NCI-H1105 treated with DMSO at 0.1 percent for 48 hours (cell line): ENCODE measurements at regions not wholly inside any gene's neighbourhood (a gene's known extent, or its start where the extent isn't known, plus 50 kb on each side); places are given as distances from the start of the nearest gene placed in this dataset.
"Not testable (repeated sequence)": the region's sequence is repeated elsewhere in the genome, so short reads cannot be mapped to it uniquely, and the experiment has no call there.

ENCODE experiments used
- DNase-seq: peaks from one replicate; lab custom pipeline; 2025; lab: John Stamatoyannopoulos, UW

DNA sequence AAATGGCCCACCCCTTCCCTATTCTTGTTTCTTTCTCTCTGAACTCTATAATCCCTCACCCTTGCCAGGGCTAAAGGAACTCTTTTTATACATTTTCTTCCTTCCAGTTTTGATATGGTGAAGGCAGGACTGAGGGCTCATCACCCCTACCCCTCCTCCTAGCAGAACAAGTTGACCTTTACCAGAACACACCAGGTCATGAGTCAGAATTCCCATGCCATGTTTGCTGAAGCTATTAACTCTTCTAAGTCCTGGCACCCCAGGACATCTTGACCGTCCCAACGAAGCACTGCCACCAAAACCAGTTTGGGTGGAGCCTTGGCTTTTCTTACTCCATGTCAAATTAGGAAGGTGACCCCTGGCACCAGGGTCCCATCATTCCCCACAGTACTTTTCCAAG, 57.5 kb upstream of the DYNLT3 start:
- DNase-seq, result no peak

DNA sequence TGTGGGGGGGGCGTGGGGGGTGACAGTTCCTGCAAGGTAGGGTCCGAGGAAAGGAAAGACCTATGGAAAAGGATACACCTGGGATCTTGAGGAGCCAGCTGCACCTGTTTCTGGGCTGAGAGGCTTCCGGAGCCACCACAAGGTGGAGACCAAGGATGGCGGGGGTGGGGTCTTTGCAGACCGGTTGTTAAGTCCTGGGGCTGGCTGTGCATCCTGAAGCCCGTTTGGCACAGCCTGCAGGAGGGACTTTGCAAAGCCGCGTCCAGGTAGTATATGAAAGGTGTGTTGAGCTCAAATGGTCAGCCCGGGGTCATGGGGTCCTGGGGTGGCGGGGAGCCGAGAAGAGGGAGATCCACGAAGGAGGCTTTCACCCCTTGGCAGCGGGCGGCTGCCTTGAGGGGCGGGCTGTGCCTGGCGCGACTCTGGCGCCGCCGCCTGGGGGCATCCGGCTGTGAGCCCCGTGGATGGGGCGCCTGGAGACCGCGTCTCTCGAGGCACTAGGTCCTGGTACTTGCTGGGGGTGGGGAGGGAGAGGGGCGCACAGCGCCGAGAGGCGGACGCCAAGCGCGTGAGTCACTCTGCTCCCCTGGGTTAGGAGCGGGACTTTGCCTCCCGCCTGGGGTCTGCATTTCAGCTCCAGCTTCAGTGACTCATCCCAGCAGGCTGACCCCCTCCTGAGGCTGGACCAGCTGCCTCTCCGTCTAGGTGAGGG, 58.2 kb upstream of the DYNLT3 start:
- DNase-seq, result peak; percentile 37

DNA sequence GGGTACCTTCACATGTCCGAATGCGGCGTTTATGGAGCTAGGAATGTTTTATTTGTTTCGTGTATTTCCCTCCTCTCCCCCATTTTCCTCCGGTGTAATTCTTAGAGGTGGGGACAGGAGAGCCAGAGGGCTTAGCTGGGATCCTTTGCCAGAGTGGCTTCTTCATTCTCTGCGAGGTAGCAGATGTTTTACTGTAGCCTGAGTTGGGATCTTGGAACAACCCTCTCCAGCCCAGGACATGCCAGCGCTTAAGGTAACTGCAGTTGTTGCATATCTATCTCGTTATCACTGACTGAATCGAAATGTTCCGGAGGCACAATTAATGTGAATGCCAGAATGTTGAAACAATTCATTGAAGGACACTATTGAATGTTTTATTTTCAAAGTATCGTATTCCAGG, 59.0 kb upstream of the DYNLT3 start:
- DNase-seq, result no peak

DNA sequence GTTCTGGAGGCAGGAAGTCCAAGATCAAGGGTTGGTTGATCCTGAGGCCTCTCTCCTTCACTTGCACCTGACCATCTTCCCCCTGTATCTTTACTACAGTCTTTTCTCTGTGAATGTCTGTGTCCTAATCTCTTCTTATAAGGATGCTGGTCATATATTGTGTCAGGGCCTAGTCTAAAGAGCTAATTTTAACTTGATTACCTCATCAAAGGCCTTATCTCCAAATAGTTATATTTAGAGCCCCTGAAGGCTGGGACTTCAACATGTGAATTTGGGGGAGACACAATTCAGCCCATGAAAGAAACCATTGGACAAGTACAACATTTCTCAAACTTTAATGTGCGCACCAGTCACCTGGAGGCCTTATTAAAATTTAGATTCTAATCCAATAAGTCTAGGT, 62.8 kb upstream of the DYNLT3 start:
- DNase-seq, result no peak

DNA sequence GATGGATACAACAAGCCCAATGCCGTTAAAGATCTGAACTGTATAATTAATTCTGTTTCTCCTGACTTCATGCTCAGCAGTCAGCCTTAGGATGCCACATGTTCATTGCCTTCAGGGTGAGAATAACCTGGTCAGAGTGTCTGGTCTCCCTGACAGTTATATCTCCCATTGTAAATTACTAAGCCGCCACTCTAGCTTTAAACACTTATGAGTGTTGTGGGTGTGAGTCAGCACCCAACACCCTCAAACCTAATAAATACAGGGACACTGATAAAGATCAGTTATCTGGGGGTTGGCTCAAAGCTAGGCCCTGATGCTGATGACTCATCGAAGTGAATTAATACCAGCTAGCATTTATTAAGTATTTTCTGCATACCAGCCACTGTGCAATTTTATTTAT, 64.9 kb upstream of the DYNLT3 start:
- no peak for DNase-seq

DNA sequence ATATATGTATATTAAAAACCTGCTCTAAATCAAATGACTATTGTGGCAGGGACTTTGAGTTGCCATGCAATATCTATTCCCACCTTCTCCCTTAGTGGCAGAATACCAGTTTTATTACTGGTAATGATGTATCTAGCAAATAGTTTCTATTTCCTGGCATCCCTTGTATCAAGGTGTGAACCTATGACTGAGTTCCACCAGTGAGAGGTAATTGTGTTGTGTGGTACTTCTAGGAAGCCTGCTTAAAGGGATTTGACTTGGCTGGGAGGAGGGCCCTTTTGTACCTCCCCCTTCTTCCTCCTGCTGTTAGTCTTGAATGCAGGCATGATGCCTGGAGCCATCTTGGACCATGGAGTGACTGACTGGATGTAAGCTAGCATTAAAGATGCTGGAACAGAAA, 65.4 kb upstream of the DYNLT3 start:
- DNase-seq, result no peak

DNA sequence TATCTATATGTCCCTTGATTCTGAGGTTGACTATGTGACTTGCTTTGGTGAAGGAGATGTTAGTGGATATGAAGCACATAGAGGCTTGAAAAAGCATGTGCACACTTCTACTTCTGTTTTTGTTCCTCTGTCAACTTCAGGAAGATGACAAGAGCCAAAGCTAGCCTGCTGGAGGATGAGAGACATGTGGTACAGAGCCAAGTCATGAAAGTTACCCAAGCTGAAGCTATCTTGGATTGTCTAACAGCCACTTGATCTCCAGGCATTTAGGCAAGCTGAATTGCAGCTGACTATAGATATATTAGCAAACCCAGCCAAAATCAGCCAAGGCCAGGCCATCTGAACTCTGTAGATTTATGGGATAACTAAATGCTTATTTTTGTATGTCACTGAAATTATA, 70.8 kb upstream of the DYNLT3 start:
- no peak for DNase-seq

DNA sequence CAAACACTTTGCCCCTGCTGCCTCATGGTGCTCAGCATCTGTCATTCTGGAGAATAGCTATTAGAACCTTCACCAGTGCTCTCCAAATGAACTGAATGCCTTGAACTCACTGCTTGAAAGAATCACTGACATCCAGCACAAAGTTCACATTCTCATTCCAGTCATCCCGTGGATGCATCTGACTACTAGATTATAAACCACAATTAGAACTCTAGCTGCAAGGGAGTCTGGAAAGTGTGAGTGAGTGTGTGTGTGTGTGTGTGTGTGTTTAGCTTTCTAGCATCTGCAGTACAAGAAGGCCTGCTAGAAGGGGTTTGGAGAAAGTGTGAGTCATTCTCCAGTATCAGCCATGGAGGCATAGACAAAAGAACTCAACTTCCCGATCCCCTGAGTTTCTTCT, 71.3 kb upstream of the DYNLT3 start:
- DNase-seq, result no peak

DNA sequence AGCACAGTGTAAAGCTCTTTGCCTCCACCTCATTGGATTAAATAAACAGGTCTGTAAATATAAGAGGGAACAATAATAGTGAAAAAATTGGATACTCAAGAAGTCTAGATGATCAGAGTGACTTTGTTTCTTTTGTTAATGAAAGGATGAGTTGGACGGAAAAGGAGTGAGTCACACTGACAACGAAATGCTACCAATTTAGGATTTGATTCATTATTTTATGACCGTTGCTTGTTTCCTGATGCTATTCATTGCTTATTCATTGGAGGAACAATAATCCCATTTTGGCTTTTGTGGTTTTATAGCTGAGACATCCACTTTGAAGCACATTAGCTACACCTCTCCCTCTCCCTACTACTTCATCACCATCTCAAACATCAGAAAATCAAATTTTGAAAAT, 74.4 kb upstream of the DYNLT3 start:
- DNase-seq, result no peak

DNA sequence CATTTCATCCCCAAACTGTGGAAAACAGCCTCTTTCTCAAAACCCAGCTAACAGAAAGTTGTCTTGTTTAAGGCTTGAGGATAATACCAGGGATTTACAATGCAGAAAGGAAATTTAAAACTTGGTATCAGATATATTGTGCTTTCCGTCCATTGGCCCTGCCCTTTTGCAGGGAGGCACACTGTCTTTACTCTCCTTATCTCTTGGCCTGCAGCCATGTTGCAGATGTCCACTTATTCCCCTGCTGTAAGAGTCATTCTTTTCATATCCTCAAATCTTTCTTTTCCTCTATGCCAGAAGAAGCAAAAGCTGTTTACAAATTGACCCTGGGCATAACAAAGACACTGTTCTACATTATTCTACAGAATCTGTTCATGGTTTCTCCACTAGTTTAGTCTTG, 75.6 kb upstream of the DYNLT3 start:
- no peak for DNase-seq

DNA sequence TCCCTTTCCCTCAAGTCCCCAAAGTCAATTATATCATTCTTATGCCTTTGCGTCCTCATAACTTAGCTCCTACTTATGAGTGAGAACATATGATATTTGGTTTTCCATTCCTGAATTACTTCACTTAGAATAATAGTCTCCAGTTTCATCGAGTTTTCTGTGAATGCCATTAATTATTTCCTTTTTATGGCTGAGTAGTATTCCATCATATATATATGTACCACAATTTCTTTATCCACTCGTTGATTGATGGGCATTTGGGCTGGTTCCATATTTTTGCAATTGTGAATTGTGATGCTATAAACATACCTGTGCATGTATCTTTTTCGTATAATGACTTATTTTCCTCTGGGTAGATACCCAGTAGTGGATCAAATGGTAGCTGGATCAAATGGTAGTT, 78.4 kb upstream of the DYNLT3 start:
- not testable (repeated sequence) for DNase-seq

DNA sequence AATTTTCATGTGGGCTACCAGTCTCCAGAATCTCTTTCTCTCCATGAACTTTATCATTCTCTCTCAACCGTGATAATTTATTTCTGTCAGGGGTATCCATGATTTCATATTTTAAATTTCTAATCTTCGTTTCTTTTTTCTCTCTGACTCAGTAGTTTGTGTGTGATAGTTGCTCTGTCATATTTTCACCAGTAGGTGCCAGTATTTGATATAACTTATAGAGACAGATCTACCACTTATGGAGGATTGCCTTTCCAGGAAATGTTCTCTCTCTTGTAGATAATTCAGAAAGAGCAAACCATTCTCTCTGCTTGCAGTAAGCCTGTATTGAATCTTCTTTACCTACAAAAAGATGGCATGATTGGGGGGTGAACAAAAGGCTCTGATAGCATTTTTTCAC, 79.3 kb upstream of the DYNLT3 start:
- DNase-seq, result peak; percentile 25

DNA sequence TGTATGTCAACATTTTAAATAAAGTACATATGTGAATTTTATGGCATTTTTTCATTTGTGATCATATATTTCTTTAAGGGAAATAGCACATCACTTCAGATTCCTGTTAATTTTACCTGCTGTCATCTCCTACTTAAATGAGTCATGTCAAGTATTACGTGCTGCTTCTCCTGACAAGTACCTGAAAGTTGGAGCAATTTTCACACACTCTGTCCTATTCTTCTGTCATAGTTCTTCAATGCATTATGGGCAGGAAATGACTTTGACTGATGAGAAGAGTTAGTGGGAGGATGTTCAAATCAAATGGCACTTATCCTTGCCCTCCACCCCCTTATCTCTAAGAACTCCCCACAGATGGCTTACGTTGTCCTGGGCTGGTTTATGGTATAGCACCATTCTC, 64.2 kb upstream of the SYTL5 start:
- DNase-seq, result no peak

DNA sequence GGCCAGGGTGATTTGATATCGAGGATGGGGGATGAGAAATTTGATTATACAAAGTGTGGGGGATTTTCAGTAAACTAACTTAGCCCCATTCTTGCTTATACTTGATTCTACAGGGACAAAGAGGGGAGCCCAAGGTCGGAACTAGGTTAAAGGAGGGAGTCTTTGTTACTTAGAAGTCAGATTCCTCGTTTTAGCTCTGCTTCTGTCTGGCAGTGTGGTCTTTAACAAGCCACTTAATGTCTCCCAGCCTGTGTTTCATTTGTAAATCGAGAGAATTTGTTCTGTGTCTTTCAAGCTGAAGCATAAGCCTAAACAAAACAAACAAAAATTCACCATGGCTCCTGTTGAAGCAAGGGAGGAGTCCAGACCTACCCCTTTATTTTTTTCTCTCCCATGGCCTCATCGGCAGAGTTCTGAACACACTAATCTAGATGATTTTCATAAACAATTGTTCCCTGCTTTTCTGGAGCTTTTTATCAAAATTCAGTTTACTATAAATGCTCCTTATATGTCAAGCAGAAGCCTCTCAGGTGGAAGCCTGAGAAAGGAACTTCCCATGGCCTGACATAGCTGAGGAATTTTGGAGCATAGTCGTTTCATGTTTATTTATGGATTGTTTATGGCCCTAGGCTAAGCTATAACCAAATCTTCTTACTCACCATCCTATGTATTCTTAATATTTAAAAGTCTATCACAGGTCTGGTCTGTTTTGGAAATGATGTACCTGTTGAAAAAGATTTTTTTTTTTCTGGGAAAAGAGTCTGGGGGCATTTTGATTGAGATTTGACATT, 62.6 kb upstream of the SYTL5 start:
- DNase-seq, result no peak

DNA sequence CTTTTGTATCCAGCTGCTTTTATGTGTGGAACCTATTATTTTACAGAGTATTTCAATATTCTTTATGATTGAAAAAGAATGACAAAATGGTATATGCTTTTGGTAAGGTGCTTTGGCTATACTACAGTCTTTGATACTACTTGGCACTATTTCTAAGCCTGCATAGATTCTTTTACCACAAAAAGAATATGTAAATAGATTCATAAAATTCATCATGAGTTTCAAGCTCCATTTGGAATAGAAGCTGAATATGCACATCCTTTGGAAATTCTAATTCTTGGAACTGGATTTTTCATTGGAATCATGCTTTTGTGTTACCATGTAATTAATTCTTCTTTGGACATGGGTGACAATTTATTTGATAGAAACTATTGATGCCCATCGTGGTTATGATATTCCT, 60.2 kb upstream of the SYTL5 start:
- no peak for DNase-seq

DNA sequence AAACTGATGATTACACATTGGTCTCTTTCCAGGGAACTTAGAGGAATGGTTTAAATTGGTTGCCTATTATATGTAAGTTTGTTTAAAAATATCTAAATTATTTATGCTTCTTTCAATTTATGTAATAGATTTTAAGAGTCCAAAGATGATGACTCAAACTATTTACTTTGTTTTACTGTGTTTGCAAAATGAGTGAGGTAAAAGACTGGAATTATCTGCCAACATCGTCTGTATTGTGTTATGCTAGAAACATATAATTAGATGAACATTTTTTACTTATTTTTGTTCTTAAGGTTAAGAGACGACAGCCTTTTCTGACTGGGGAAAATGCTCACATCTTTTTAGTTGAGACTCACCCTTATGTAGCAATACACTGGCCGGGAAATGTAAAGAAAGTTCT, 51.1 kb upstream of the SYTL5 start:
- no peak for DNase-seq

DNA sequence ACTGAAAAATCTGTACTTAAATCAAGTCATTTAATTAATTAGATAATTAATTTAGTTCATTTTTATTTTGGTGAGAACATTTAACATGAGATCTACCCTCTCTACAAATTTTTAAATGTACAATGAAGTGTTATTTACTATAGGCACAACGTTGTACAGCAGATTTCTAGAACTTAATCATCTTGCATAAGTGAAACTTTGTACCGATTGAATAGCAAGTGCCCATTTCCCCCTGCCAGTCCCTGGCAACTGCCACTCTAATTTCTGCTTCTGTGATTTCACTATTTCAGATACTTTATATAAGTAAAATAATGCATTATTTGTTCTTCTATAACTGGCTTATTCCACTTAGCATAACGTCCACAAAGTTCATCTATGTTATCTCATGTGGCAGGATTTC, 50.1 kb upstream of the SYTL5 start:
- no peak for DNase-seq
